ENCODE measurements at regions not wholly inside any gene's neighbourhood (a gene's known extent, or its start where the extent isn't known, plus 50 kb on each side); places are given as distances from the start of the nearest gene placed in this dataset.

DNA sequence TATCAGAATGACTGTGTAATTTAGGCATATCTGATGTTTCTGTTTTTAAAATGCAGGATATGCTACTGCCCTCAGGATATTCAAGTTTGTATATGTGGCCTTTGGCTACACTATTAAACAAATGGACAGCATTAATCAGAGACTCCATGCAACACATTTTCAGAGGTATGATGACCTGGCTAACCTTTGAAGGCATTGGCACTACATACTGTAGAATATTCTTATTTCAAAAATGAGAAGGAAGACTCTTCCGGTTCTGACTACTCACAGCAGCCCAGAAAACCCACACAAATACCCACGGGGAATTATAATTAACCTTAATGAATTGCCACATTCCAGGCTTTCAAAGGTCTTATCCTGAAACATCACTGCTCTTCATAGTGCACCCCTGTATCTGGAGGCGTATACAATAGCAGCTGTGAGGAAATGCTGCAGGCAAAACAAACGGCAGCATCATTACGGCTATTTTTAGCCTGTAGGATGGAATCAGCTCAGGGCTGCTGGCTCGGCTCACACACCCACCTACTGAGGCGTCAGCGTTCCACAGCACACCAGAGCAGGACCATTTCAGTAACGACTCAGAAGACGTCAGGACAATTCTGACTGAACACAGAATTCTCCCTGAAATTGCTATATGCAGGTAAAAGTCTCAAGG, 648.5 kb downstream of the RPS29 start:
- Histone ChIP-seq H3K9ac (ENCODE audit: control insufficient read depth, extremely low read depth, insufficient read depth, low read length) (no peak overlapping the region), H3K9me1 (ENCODE audit: control insufficient read depth, extremely low read depth, insufficient read depth, low read length) (no peaks in the 10 kb centered on the region), H3K27ac (ENCODE audit: control insufficient read depth, insufficient read depth, low read length) (no peak overlapping the region), H3K4me3 (ENCODE audit: control insufficient read depth in 2 of 3, extremely low read depth in 1 of 3, insufficient read depth in 2 of 3, low read depth in 1 of 3, low read length in 3 of 3) (no peak overlapping the region), H3K4me2 (ENCODE audit: control insufficient read depth, extremely low read depth, insufficient read depth, low read depth, low read length) (no peak overlapping the region), H4K20me1 (ENCODE audit: control insufficient read depth, extremely low read depth, insufficient read depth, low read length) (no peaks in the 10 kb centered on the region), H3K79me2 (ENCODE audit: control insufficient read depth, insufficient read depth, low read length) (no peaks in the 10 kb centered on the region), H3K27me3 (ENCODE audit: control insufficient read depth, extremely low read depth, insufficient read depth, low read length) (no peaks in the 10 kb centered on the region), H3K36me3 (ENCODE audit: control insufficient read depth in 2 of 2, extremely low read depth in 1 of 2, insufficient read depth in 2 of 2, low read length in 2 of 2) (no peaks in the 10 kb centered on the region), H3K9me3 (ENCODE audit: control insufficient read depth, low read depth, low read length) (no peaks in the 10 kb centered on the region), H2AFZ (ENCODE audit: control insufficient read depth, low read length) (no peak overlapping the region), H3K4me1 (ENCODE audit: control insufficient read depth, extremely low read depth, insufficient read depth, low read length) (no peaks in the 10 kb centered on the region)
- FAIRE-seq (no peak), DNase-seq (ENCODE audit: low read depth, low spot score) (no peak)
- dilution Hi-C loops (cut with MboI; ENCODE audit: extremely low pct_ligation_motif_present, low sequenced_read_pairs) = no loop called here
- no peak for TF ChIP-seq EZH2 (IDR thresholded peaks at IDR 0.05; ENCODE audit: low read length)
- TF ChIP-seq, protein P1, sequence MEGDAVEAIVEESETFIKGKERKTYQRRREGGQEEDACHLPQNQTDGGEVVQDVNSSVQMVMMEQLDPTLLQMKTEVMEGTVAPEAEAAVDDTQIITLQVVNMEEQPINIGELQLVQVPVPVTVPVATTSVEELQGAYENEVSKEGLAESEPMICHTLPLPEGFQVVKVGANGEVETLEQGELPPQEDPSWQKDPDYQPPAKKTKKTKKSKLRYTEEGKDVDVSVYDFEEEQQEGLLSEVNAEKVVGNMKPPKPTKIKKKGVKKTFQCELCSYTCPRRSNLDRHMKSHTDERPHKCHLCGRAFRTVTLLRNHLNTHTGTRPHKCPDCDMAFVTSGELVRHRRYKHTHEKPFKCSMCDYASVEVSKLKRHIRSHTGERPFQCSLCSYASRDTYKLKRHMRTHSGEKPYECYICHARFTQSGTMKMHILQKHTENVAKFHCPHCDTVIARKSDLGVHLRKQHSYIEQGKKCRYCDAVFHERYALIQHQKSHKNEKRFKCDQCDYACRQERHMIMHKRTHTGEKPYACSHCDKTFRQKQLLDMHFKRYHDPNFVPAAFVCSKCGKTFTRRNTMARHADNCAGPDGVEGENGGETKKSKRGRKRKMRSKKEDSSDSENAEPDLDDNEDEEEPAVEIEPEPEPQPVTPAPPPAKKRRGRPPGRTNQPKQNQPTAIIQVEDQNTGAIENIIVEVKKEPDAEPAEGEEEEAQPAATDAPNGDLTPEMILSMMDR (optimal IDR thresholded peaks at IDR 0.05 in 1 of 3, IDR thresholded peaks at IDR 0.05 in 1 of 3, conservative IDR thresholded peaks at IDR 0.05 in 1 of 3; ENCODE audit: extremely low read depth in 1 of 3, insufficient read depth in 2 of 3, low read length in 3 of 3) = no peak

- no peaks in the 10 kb centered on the region for H3K9me1 ChIP-seq (ENCODE audit: control insufficient read depth, extremely low read depth, insufficient read depth, low read length)
- no peaks in the 10 kb centered on the region for H3K4me1 ChIP-seq (ENCODE audit: control insufficient read depth, extremely low read depth, insufficient read depth, low read length)
- no peak for TF ChIP-seq EZH2 (IDR thresholded peaks at IDR 0.05; ENCODE audit: low read length)
- TF ChIP-seq, protein P1 (optimal IDR thresholded peaks at IDR 0.05 in 1 of 3, IDR thresholded peaks at IDR 0.05 in 1 of 3, conservative IDR thresholded peaks at IDR 0.05 in 1 of 3; ENCODE audit: extremely low read depth in 1 of 3, insufficient read depth in 2 of 3, low read length in 3 of 3) = no peak
- no peaks in the 10 kb centered on the region for H3K9me3 ChIP-seq (ENCODE audit: control insufficient read depth, low read depth, low read length)
- H3K27me3 ChIP-seq (ENCODE audit: control insufficient read depth, extremely low read depth, insufficient read depth, low read length) = no peaks in the 10 kb centered on the region
- no peaks in the 10 kb centered on the region for H3K36me3 ChIP-seq (ENCODE audit: control insufficient read depth in 2 of 2, extremely low read depth in 1 of 2, insufficient read depth in 2 of 2, low read length in 2 of 2)
- H4K20me1 ChIP-seq (ENCODE audit: control insufficient read depth, extremely low read depth, insufficient read depth, low read length) = no peaks in the 10 kb centered on the region
- no peak for DNase-seq (ENCODE audit: low read depth, low spot score)
- dilution Hi-C loops (cut with MboI; ENCODE audit: extremely low pct_ligation_motif_present, low sequenced_read_pairs) = no loop called here
- no peaks in the 10 kb centered on the region for H3K79me2 ChIP-seq (ENCODE audit: control insufficient read depth, insufficient read depth, low read length)
- no peak overlapping the region for H3K4me3 ChIP-seq (ENCODE audit: control insufficient read depth in 2 of 3, extremely low read depth in 1 of 3, insufficient read depth in 2 of 3, low read depth in 1 of 3, low read length in 3 of 3)
- no peak overlapping the region for H3K4me2 ChIP-seq (ENCODE audit: control insufficient read depth, extremely low read depth, insufficient read depth, low read depth, low read length)
- FAIRE-seq = no peak
- no peak overlapping the region for H2AFZ ChIP-seq (ENCODE audit: control insufficient read depth, low read length)
- no peak overlapping the region for H3K9ac ChIP-seq (ENCODE audit: control insufficient read depth, extremely low read depth, insufficient read depth, low read length)
- H3K27ac ChIP-seq (ENCODE audit: control insufficient read depth, insufficient read depth, low read length) = no peak overlapping the region
Measured at GRCh38 chr14:48936849-48937248, 649.3 kb downstream of the RPS29 start.
